ENCODE measurements at regions not wholly inside any gene's neighbourhood (a gene's known extent, or its start where the extent isn't known, plus 50 kb on each side); places are given as distances from the start of the nearest gene placed in this dataset.
"Not testable (repeated sequence)": the region's sequence is repeated elsewhere in the genome, so short reads cannot be mapped to it uniquely, and the experiment has no call there.

DNA sequence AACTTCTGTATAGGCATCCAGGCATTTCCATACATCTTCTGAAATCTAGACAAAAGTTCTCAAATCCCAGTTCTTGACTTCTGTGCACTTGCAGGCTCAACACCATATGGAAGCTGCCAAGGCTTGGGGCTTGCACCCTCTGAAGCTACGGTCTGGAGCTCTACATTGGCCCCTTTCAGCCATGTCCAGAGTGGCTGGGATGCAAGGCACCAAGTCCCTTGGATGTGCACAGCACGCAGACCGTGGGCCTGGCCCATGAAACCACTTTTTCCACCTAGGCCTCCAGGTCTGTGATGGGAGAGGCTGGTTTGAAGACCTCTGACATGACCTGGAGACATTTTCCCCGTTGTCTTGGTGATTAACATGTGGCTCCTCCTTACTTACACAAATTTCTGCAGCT, 1645.1 kb downstream of the REEP3 start:
- no peak for DNase-seq (ENCODE audit: low spot score)

DNA sequence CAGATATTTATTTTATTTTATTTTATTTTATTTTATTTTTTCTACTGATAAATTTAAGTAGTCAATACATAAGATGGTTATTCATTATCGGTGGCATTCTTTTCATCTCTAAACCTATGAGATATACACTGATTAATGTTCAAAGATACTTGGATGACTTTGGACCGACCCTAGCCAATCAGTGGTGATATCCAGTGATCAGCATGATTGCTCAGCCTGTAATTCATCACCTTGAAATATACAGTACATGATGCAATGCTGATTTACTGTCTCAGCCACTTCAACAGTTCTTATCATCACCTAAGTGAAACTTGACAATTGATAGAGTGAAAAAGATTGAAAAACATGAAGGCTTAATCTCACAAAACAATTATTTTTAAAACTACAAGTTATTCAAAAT, 1651.0 kb downstream of the REEP3 start:
- DNase-seq (ENCODE audit: low spot score), result no peak

DNA sequence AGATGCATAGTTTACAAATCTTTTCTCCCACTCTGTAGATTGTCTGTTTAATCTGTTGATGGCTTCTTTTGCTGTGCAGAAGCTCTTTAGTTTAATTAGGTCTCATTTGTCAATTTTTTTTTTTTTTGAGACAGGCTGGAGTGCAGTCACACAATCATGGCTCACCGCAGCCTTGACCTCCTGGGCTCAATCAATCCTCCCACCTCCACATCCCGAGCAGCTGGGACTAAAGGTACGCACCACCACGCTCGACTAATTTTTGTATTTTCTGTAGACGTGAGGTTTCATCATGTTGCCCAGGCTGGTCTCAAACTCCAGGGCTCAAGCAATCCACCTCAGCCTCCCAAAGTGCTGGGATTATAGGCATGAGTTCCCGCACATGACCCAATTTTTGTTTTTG, 1655.8 kb downstream of the REEP3 start:
- DNase-seq (ENCODE audit: low spot score), result no peak

DNA sequence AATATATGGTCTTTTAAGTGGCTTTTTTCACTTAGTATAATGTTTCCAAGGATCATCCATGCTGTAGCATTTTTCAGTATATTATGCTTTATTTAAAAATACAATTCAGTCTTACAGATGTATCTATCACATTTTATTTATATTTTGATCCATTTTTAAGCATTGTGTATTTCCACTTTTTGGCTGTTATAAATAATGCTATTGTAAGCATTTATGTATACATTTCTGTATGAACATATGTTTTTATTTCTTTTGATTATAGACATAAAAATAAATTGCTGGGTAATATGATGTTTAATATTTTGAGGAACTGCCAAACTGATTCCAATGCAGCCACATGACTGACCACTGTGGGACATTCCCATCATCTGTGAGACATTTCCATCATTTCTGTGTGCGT, 1662.0 kb downstream of the REEP3 start:
- no peak for DNase-seq (ENCODE audit: low spot score)

DNA sequence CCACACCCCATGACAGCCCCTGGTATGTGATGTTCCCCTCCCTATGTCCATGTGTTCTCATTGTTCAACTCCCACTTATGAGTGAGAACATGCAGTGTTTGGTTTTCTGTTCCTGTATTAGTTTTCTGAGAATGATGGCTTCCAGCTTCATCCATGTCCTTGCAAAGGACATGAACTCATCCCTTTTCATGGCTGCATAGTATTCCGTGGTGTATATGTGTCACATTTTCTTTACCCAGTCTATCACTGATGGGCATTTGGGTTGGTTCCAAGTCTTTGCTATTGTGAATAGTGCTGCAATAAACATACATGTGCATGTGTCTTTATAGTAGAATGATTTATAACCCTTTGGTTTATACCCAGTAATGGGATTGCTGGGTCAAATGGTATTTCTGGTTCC, 1665.5 kb downstream of the REEP3 start:
- DNase-seq (ENCODE audit: low spot score), result not testable (repeated sequence)

DNA sequence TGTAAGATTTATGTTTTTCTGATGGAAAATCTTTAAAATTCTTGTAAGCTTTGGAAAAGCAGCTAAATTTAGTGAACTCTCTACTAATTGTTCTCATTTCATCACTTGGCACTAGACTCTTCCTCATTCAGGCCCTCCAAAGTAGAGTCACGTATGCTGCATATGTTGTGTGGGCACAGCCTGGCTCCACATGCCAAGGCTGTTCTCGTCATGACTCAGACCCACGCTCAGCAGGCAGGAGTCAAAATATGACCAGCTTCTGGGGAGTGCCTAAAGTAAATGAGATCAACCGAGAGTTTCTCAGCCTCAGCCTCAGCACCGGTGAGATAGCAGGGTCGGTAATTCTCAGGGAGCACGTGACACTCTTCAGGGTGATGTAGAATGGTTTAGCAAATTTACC, 1672.9 kb downstream of the REEP3 start:
- DNase-seq (ENCODE audit: low spot score), result no peak

DNA sequence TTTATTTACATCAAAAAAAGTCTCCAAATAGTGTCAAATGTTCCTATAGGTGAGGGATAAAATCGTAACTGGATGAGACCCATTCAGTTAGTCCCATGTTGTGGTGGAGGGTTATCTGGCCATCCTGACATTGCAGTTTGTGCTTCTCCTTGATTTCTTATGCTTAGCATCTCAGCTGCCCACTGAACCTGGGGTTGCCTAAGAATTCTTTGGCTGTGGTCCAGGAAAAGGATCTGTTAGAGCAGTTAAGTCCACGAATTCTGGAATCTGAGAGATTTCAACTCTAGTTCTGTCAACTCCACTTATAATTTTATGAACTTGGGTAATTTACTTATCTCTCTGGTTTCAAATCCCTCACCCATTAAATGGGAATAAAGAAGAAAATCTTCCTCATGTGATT, 1673.4 kb downstream of the REEP3 start:
- no peak for DNase-seq (ENCODE audit: low spot score)

DNA sequence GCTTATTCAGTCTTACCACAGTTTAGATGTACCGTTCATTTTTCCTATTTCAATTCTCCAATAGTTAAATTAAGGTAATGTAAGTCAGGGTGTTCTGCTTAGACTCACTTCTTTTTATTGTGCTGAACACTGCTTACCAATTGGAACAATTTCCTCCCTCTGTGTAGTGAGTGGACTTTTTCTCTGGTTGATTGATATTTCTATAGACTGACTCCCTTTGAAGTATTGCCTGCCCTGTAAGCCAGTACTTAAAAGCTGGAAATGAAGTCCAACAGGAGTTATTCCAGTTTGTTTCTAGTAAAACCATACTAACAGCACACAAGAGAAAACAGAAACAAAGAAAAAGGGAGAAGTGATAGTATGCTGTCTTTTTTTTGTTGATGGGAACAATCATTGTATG, 1674.9 kb downstream of the REEP3 start:
- no peak for DNase-seq (ENCODE audit: low spot score)

DNA sequence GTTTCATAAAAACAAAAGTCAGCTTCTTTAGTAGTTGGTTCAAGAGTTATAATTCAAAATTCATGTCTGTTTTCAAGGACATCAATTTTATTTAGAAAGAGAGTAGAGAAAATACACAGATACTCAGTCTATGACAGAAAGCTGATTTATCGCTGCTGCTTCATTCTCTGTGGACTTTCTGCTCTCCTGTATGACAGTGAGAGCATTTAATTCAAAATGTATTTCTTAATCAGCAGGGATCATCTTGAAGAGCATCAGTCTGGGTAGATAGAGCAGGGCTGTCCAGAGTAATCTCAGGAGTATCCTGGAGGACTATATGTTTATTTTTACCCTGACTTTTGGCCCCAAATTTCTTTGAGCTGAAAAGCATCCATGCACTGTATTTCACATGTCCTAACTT, 1676.7 kb downstream of the REEP3 start:
- no peak for DNase-seq (ENCODE audit: low spot score)

DNA sequence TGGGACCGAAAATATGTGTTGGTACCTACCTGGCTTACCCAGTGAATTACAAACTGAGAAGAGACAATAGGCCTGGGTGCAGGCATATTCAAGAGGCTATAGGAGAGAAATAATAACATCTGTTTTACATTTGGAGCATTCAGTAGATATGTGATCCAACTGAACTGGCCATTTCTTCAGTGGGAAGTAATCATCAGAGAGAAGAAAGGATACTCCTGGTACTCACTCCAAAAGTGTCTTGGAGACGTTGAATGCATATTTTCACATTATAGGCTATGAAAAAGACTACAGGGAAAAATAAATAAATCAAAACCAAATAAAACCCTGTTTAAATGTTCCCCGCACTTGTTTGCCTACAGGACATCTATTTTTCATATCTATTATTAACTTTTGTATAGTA, 1680.3 kb downstream of the REEP3 start:
- no peak for DNase-seq (ENCODE audit: low spot score)

DNA sequence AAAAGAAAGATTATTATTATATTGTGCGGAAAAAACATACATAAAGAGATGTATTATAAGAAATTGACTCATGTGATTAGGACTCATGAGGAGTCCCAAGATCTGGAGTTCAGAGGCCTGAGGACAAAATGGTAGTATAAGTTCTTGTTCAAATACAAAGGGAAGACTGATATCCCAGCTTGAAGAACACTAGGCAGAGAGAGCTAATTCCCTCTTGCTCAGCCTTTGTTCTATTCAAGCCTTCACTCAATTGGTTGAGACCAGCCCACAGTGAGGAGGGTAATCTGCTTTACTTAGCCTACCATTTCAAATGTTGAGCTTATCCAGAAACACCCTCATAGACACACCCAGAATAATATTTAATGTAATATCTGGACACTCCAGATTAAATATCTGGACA, 1683.8 kb downstream of the REEP3 start:
- no peak for DNase-seq (ENCODE audit: low spot score)

DNA sequence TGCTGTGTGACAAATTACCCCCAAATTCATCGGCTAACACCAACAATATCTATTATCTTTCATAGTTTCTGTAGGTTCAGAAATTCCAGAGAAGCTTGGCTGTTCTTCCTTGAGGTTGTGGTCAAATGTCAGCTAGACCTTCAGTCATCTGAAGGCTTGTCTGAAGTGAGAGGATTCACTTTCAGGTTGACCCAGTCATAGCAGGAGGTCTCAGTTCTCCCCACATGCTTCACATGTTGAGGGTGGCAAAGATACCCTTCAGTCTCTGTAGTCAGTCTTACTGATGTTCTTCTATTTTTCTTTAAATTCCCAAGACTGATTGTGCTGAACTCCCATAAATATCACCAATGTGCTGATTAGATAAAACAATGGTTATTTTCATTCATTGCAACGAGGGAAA, 1692.0 kb downstream of the REEP3 start:
- no peak for DNase-seq (ENCODE audit: low spot score)

DNA sequence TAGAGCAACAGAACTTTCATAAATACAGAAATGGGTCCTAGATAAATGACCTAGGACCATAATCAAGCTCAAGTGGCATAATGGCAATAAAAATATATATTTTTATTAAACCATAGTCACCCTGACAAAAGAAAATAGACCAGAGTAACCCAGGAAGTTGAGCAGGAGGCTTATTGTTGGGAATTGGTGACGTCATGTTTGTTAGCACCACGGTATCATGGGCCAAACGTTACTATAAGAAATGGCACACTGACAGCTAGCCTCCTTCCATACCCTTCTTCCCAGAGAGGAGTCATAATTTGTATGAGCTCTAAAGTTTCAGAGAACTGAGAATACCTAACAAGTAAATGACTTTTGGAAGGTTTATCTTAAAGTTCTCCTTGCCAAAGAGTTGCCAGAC, 1698.2 kb downstream of the REEP3 start:
- no peak for DNase-seq (ENCODE audit: low spot score)

DNA sequence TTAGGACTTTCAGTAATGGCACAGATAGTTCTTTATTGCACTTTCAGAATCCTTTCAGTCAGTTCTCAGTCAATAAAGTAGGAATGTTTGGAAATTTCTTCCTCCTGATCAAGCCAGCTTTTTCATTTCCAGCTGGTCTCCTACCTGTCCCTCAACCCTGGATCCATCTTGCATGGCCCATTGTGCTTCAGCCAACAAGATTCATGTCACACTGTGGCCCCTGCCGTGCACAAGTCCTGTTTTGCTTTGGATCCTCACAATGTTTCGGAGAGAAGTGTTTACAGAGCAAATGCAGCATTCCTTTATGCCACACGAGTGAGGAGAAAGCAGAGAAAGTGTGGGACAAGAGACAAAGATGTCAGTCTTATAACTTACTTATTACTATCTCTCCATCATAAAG, 1694.7 kb upstream of the LRRTM3 start:
- DNase-seq (ENCODE audit: low spot score), result no peak

DNA sequence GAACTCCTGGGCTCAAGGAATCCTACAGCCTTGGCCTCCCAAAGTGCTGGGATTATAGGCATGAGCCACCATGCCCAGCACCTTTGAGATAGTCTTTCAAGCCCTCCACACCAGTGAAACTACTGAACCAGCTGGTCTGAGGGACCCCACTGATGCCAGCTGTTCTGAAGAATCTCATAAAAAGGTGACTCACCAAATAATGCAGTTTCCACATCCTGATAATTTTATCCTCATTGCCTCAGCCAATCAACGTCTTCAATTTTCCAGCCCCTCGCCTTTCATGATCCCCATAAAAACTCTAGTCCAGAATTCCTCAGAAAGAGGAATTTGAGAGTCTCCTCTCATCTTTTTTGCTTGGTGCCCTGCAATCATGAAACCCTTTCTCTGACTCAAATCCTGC, 1691.6 kb upstream of the LRRTM3 start:
- DNase-seq (ENCODE audit: low spot score), result no peak

DNA sequence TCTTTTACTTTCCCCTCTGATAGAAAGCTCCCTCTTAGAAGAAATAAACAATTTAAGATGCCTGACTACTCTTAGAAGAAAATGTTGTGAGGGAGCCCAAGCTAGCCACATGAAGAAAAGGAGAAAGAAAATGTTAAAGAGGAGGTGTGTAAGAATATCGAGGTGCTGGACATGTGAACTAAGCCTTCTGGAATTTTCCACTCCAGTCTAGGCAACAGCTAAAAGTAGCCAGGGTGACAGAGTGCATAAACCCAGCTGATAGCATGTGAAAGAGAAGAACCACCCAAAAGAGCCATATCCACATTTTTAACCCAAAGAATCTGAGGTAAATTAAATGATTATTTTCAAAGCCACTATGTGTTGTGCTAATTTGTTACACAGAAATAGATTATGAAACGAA, 1690.6 kb upstream of the LRRTM3 start:
- DNase-seq (ENCODE audit: low spot score), result no peak

DNA sequence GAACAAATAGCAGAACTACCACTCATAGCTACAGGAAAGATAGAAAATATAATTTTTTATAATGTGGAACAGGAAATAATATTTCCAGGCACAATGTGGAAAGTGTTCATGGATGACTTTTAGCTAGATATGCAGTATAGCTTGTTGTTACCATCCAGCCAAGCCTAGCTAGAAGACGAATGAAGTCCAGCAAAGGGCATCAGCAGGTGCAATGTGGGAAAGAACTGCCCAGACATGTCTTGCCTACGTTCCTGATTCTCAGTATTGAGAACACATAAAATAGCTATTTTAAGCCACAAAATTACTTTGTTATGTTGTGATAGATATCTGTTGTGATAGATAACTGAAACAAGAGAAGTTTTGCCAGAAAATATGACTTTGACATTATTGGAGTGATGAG, 1690.0 kb upstream of the LRRTM3 start:
- DNase-seq (ENCODE audit: low spot score), result no peak

DNA sequence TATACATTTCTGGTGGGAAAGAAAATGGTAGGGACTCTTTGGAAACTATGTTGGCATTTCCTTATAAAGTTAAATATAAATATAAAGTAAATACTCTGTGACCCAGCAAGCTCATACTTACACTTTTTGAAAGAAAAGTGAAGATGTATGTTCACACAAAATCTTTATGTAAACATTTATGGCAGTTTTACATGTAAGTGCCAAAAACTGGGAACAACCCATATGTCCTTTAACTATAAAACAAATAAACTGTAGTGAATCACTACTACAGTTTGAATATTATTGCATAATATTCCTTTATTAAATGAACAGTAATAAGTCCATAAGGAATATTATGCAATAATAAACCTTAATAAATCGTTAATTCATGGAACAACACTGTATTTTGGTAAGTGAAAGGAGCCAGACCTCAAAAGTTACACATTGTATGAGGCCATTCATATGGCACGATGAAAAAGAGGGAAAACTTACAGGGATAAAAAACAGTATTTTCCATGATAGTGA, 1660.3 kb upstream of the LRRTM3 start:
- DNase-seq (ENCODE audit: low spot score), result no peak

DNA sequence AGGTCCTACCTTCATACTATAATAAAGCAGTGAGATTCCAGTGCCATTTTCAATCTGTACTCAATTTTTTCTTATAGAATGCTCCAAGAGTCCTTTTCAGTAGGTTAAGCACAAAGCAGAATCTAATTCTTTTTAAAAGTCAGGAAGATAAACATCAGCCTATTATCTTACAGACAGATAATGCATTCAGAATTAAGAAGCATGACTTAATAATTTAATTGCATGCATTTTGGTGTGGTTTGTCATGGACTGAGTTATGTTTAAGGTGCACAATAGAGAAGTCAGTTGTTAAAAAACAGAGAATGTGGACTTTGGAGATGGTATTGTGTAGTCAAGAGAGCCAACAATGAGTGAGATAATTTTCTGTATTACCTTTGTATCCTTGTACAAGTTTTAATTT, 1656.3 kb upstream of the LRRTM3 start:
- not testable (repeated sequence) for DNase-seq (ENCODE audit: low spot score)

DNA sequence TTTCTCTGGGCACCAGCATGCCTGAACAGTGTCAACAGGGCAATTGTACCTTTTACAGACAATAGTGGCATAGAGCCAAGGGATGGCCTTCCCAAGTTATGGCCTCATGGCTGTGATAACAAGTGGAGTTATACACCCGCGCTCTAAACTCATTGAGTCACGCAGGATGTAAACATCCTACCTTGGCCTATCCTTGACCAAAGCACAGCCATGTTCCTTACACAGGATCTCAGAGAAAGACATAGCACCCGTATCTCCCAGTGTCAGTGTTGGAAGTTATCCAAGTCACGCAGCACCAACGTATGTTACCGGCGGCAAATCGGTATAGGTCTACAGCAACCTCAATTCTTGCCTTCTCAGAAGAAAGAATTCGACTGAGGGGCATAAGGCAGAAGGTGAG, 1654.9 kb upstream of the LRRTM3 start:
- DNase-seq (ENCODE audit: low spot score), result no peak

DNA sequence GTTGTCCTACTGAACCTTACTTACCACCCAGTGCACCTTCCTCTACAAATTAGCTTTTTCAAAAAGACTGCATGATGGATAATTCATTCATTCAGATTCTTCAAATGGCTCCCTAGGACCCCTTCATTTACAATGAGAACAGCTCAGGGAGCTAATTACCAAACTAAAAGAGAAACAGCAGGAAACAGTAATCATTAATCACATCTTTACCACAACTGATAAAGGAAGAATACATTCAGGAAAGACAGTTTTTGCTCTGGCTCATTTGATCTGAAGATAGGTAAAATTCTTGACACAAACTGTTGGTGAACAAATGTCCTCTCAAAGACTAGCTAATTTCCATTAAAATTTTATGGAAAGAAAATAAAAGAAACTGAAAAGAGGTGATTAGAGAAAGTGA, 1652.7 kb upstream of the LRRTM3 start:
- no peak for DNase-seq (ENCODE audit: low spot score)

DNA sequence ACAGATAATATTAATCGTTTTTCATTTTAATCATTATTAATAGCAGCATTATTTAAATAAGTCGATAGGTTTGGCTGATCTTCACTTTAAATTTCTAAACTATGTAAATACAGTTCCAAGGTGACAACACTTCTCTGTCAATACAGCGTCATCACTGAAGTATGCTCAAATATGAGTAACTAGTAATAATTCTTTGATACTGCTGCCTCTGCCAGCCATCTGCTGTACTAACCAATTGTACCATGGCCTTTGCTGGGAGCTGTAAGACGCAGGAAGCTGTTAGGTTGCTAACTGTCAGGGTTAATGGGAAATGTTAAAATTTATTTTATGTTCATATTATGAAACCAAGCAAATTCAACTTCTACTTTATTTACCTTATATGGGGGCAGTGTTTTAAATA, 1650.5 kb upstream of the LRRTM3 start:
- no peak for DNase-seq (ENCODE audit: low spot score)

DNA sequence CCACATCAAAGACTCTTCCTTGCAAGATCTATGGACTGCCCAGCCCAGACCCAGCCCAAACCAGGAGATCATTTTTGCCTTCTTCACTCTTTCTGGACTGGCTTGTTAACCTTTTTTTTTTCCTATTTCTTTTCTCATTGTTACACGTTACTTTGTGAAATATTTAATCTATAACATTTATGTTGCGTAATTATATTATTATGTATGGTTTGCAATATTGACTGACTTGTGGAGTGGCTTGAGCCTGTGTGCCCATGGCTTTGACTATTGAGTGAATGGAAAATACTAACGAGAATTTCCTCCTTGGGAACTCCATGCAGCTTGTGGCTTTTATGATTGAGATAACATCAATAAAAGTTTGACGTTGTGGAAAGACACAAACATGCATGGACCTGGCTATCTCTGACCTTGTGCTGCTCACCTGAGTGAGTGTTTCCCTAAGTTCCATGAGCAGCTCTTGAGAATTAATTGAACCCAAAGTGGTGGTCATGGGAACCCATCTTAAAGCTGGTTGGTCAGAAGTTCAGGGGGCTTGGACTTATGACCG, 1641.3 kb upstream of the LRRTM3 start:
- DNase-seq (ENCODE audit: low spot score), result no peak

DNA sequence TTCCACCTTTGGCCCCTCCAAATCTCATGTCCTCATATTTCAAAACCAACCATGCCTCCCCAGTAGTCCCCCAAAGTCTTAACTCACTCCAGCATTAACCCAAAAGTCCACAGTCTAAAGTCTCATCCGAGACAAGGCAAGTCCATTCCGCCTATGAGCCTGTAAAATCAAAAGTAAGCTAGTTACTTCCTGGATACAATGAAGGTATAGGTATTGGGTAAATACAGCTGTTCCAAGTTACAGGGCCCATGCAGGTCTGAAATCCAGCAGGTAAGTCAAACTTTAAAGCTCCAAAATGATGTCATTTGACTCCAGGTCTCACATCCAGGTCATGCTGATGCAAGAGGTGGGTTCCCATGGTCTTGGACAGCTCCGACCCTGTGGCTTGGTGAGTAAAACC, 1640.1 kb upstream of the LRRTM3 start:
- DNase-seq (ENCODE audit: low spot score), result not testable (repeated sequence)

DNA sequence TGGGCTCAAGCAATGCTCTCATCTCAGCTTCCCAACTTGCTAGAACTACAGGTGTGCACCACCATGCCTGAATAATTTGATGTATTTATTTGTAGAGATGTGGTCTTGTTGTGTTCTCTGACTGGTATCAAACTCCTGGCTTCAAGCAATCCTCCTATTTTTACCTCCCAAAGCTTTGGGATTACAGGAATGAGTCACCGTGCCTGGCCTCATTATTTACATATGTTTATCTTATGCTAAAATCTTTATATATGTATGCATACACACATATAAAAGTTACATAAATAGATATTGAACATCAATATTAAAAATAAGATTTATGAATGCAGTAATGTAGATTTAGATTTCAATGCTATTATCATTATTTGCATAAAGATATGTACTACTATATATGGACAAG, 1634.5 kb upstream of the LRRTM3 start:
- no peak for DNase-seq (ENCODE audit: low spot score)
